H9 (cell line): ENCODE measurements at regions not wholly inside any gene's neighbourhood (a gene's known extent, or its start where the extent isn't known, plus 50 kb on each side); places are given as distances from the start of the nearest gene placed in this dataset.

ENCODE experiments used
- DNase-seq: peaks from one replicate; pipeline ENCODE4 v3.0.0-alpha.2; 2017
- H2AFZ ChIP-seq: one replicate; pipeline ENCODE4 v1.6.1; 2013; ENCODE audit warnings: mild to moderate bottlenecking, low read length, control low read depth, moderate library complexity
- H2AK5ac ChIP-seq: 2 replicates; pipeline ENCODE4 v1.6.1; 2013; ENCODE audit warnings: low read length, control low read depth, mixed read lengths; ENCODE audit not compliant: insufficient read length
- H2BK120ac ChIP-seq: one replicate; pipeline ENCODE4 v1.6.1; 2013; ENCODE audit warnings: low read depth, mild to moderate bottlenecking, low read length, control low read depth, inconsistent platforms; ENCODE audit not compliant: poor library complexity, severe bottlenecking
- H2BK12ac ChIP-seq: 2 replicates; pipeline ENCODE4 v1.6.1; 2013; ENCODE audit warnings: low read length, control low read depth, mixed read lengths, low read depth; ENCODE audit not compliant: insufficient read length
- H2BK15ac ChIP-seq: 2 replicates; pipeline ENCODE4 v1.6.1; 2013; ENCODE audit warnings: low read depth, low read length, control low read depth
- H2BK20ac ChIP-seq: one replicate; pipeline ENCODE4 v1.6.1; 2013; ENCODE audit warnings: low read depth, mild to moderate bottlenecking, low read length, control low read depth, inconsistent platforms; ENCODE audit not compliant: poor library complexity, severe bottlenecking
- H2BK5ac ChIP-seq: 2 replicates; pipeline ENCODE4 v1.6.1; 2013; ENCODE audit warnings: low read length, control low read depth, mixed read lengths; ENCODE audit not compliant: insufficient read length
- H3K14ac ChIP-seq: 2 replicates; pipeline ENCODE4 v1.6.1; 2013; ENCODE audit warnings: low read length, control low read depth; ENCODE audit not compliant: insufficient read depth
- H3K18ac ChIP-seq: 2 replicates; pipeline ENCODE4 v1.6.1; 2013; ENCODE audit warnings: low read depth, mild to moderate bottlenecking, mixed read lengths, low read length, control low read depth; ENCODE audit not compliant: insufficient read length
- H3K23ac ChIP-seq: 2 replicates; pipeline ENCODE4 v1.6.1; 2013; ENCODE audit warnings: low read length, control low read depth, mixed read lengths, low read depth; ENCODE audit not compliant: insufficient read length
- H3K23me2 ChIP-seq: 2 replicates; pipeline ENCODE4 v1.6.1; 2013; ENCODE audit warnings: low read depth, mild to moderate bottlenecking, mixed read lengths, low read length, control low read depth; ENCODE audit not compliant: insufficient read length, poor library complexity, severe bottlenecking
- H3K27ac ChIP-seq: 2 replicates; pipeline ENCODE4 v1.5.1; 2013; ENCODE audit warnings: low read length, control low read depth, mixed read lengths, low read depth; ENCODE audit not compliant: insufficient read length
- H3K27me3 ChIP-seq: 2 replicates; pipeline ENCODE4 v1.6.1; 2013; ENCODE audit warnings: low read length, control low read depth, inconsistent platforms; ENCODE audit not compliant: insufficient read depth
- H3K4ac ChIP-seq: 2 replicates; pipeline ENCODE4 v1.6.1; 2013; ENCODE audit warnings: low read depth, mild to moderate bottlenecking, control low read depth, inconsistent platforms, low read length, moderate library complexity
- H3K4me1 ChIP-seq: 2 replicates; pipeline ENCODE4 v1.6.1; 2013; ENCODE audit warnings: low read length, control low read depth, inconsistent platforms; ENCODE audit not compliant: insufficient read depth
- H3K4me2 ChIP-seq: 2 replicates; pipeline ENCODE4 v1.6.1; 2013; ENCODE audit warnings: low read length, control low read depth, mixed read lengths; ENCODE audit not compliant: insufficient read length, insufficient read depth
- H3K56ac ChIP-seq: 2 replicates; pipeline ENCODE4 v1.6.1; 2013; ENCODE audit warnings: low read depth, mild to moderate bottlenecking, mixed read lengths, low read length, control low read depth; ENCODE audit not compliant: insufficient read length
- H3K79me1 ChIP-seq: 2 replicates; pipeline ENCODE4 v1.6.1; 2013; ENCODE audit warnings: low read depth, mild to moderate bottlenecking, moderate library complexity, low read length, control low read depth, inconsistent platforms; ENCODE audit not compliant: insufficient read depth, poor library complexity, severe bottlenecking
- H3K79me2 ChIP-seq: 2 replicates; pipeline ENCODE4 v1.6.1; 2013; ENCODE audit warnings: low read length, control low read depth, inconsistent platforms; ENCODE audit not compliant: insufficient read depth
- H3K9ac ChIP-seq: 2 replicates; pipeline ENCODE4 v1.6.1; 2013; ENCODE audit warnings: low read length, control low read depth, mixed read lengths; ENCODE audit not compliant: insufficient read length; ENCODE audit errors: extremely low read depth
- H3K9me3 ChIP-seq: one replicate; pipeline ENCODE4 v1.6.1; 2013; ENCODE audit warnings: low read depth, low read length, inconsistent platforms; ENCODE audit not compliant: control insufficient read depth
- H3T11ph ChIP-seq: one replicate; pipeline ENCODE4 v1.6.1; 2013; ENCODE audit warnings: mild to moderate bottlenecking, low read length, control low read depth, inconsistent platforms
- H4K20me1 ChIP-seq: one replicate; pipeline ENCODE4 v1.6.1; 2013; ENCODE audit not compliant: control insufficient read depth, insufficient read length, insufficient read depth
- H4K5ac ChIP-seq: 2 replicates; pipeline ENCODE4 v1.6.1; 2013; ENCODE audit warnings: low read depth, mild to moderate bottlenecking, mixed read lengths, low read length, control low read depth; ENCODE audit not compliant: insufficient read length
- H4K8ac ChIP-seq: replicated peaks from 2 replicates; pipeline ENCODE4 v1.6.1; 2013; ENCODE audit warnings: low read length, control low read depth, mixed read lengths, low read depth; ENCODE audit not compliant: insufficient read length
- H4K91ac ChIP-seq: 2 replicates; pipeline ENCODE4 v1.6.1; 2013; ENCODE audit warnings: low read depth, mild to moderate bottlenecking, moderate library complexity, mixed read lengths, low read length, control low read depth; ENCODE audit not compliant: insufficient read length
- H3K27ac Mint-ChIP-seq, 3 experiments: 2 replicates in 2 of 3; 3 replicates in 1 of 3; pipeline ENCODE4 v1.8.0; 2020 to 2021; ENCODE audit warnings: mixed read lengths in 3 of 3, mild to moderate bottlenecking in 1 of 3, moderate library complexity in 1 of 3
- H3K27me3 Mint-ChIP-seq: 2 replicates; pipeline ENCODE4 v1.8.0; 2021; ENCODE audit warnings: low read depth, mild to moderate bottlenecking, moderate library complexity, mixed read lengths
- H3K36me3 Mint-ChIP-seq, 3 experiments: 2 replicates in 2 of 3; 3 replicates in 1 of 3; pipeline ENCODE4 v1.8.0; 2020 to 2021; ENCODE audit warnings: low read depth in 3 of 3, mixed read lengths in 3 of 3; ENCODE audit not compliant: insufficient read depth in 1 of 3
- H3K4me1 Mint-ChIP-seq, 2 experiments: 2 replicates each; pipeline ENCODE4 v1.8.0; 2020; ENCODE audit warnings: mixed read lengths in 2 of 2
- H3K4me3 Mint-ChIP-seq, 2 experiments: 2 replicates in 1 of 2; 3 replicates in 1 of 2; pipeline ENCODE4 v1.8.0; 2020 to 2021; ENCODE audit warnings: mild to moderate bottlenecking in 2 of 2, mixed read lengths in 2 of 2, moderate library complexity in 1 of 2
- H3K9me3 Mint-ChIP-seq, 2 experiments: 2 replicates in 1 of 2; 3 replicates in 1 of 2; pipeline ENCODE4 v1.8.0; 2020; ENCODE audit warnings: mild to moderate bottlenecking in 2 of 2, mixed read lengths in 2 of 2, moderate library complexity in 1 of 2
- WGBS: extraction: QIAGEN DNeasy Blood & Tissue Kit; methylation state at CpG from one replicate; pipeline ENCODE4 v1.1.7; 2013; ENCODE audit warnings: missing lambda C conversion rate, low lambda C conversion rate, mixed read lengths; ENCODE audit not compliant: insufficient read length; ENCODE audit errors: extremely low coverage; 5-methylcytosine and 5-hydroxymethylcytosine counted together
- TF ChIP-seq, protein P1 (sequence below): fragments of 200-600 bp; sonication (generic); conservative IDR thresholded peaks from 3 replicates; pipeline ENCODE4 v1.8.0; 2021; ENCODE audit warnings: antibody characterized with exemption, mild to moderate bottlenecking

DNA sequence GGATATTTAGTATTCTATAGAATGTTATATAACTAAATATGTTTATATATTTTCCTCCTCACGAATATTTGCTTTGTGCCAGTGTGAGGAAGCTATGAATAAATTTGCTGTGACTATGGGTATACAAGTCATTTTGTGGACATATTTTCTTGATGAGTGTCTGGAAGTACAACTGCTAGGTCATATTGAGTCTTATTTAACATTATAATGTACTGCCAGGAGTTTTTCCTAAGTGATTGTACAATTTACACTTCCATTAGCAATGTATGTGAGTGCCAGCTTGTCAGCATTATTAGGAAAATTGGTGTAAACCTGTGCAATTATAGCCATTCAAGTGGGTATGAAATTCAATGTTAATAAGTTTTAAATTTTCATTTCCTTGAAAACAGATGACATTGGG lies 1328.9 kb upstream of the TMEFF2 start:
- Mint-ChIP-seq H3K4me1 (peaks cover 17 to 21% of the 10 kb centered on the region in 2 experiments), H3K4me3 (no peak overlapping the region), H3K27me3 (no peaks in the 10 kb centered on the region), H3K9me3 (no peaks in the 10 kb centered on the region), H3K27ac (no peak overlapping the region), H3K36me3 (no peaks in the 10 kb centered on the region)
- no peaks in the 10 kb centered on the region for H3K79me2 ChIP-seq
- no peak overlapping the region for H3K14ac ChIP-seq
- no peak overlapping the region for H4K5ac ChIP-seq
- no peak overlapping the region for H2BK120ac ChIP-seq
- no peak overlapping the region for H2BK15ac ChIP-seq
- TF ChIP-seq, protein P1, sequence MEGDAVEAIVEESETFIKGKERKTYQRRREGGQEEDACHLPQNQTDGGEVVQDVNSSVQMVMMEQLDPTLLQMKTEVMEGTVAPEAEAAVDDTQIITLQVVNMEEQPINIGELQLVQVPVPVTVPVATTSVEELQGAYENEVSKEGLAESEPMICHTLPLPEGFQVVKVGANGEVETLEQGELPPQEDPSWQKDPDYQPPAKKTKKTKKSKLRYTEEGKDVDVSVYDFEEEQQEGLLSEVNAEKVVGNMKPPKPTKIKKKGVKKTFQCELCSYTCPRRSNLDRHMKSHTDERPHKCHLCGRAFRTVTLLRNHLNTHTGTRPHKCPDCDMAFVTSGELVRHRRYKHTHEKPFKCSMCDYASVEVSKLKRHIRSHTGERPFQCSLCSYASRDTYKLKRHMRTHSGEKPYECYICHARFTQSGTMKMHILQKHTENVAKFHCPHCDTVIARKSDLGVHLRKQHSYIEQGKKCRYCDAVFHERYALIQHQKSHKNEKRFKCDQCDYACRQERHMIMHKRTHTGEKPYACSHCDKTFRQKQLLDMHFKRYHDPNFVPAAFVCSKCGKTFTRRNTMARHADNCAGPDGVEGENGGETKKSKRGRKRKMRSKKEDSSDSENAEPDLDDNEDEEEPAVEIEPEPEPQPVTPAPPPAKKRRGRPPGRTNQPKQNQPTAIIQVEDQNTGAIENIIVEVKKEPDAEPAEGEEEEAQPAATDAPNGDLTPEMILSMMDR, result no peak
- no peaks in the 10 kb centered on the region for H3K23me2 ChIP-seq
- no peak overlapping the region for H3K4ac ChIP-seq
- H4K91ac ChIP-seq, result no peak overlapping the region
- no peak overlapping the region for H2AFZ ChIP-seq
- no peak overlapping the region for H4K8ac ChIP-seq
- WGBS, result no CpG with 5 or more reads among the region's 1 CpG
- no peaks in the 10 kb centered on the region; the same call in 1 of the 2 replicates for H3K4me1 ChIP-seq
- no peaks in the 10 kb centered on the region for H3K27me3 ChIP-seq
- H3K27ac ChIP-seq, result no peak overlapping the region
- no peak overlapping the region for H3K23ac ChIP-seq
- H2BK5ac ChIP-seq, result no peak overlapping the region
- H3K18ac ChIP-seq, result no peak overlapping the region
- no peak overlapping the region for H2BK20ac ChIP-seq
- H2AK5ac ChIP-seq, result no peak overlapping the region
- H3K79me1 ChIP-seq, result no peaks in the 10 kb centered on the region
- no peak overlapping the region for H3K4me2 ChIP-seq
- H2BK12ac ChIP-seq, result no peak overlapping the region
- no peak for DNase-seq
- no peak overlapping the region for H3K56ac ChIP-seq
- no peaks in the 10 kb centered on the region for H4K20me1 ChIP-seq
- H3K9me3 ChIP-seq, result no peaks in the 10 kb centered on the region
- H3K9ac ChIP-seq, result no peak overlapping the region
- no peak overlapping the region for H3T11ph ChIP-seq
